Fibroblast of lung (primary cell): ENCODE measurements at regions not wholly inside any gene's neighbourhood (a gene's known extent, or its start where the extent isn't known, plus 50 kb on each side); places are given as distances from the start of the nearest gene placed in this dataset.
A peak's percentile ranks its signal among the peaks of the same experiment; 100 is the strongest.

ENCODE experiments used
- DNase-seq, 2 donors: peaks; one replicate each; pipeline versions ENCODE4 v3.0.0 to v3.0.0-alpha.2; 2010; ENCODE audit warnings: low read depth in 2 of 2
- H2AFZ ChIP-seq: 2 replicates; pipeline ENCODE4 v1.5.1; 2012; ENCODE audit warnings: low read length, control low read depth, inconsistent platforms
- H3K27ac ChIP-seq: 2 replicates; pipeline ENCODE4 v1.5.1; 2011; ENCODE audit warnings: low read length, control low read depth; ENCODE audit not compliant: insufficient read depth
- H3K27me3 ChIP-seq: 2 replicates; pipeline ENCODE4 v1.5.1; 2011; ENCODE audit warnings: mild to moderate bottlenecking, low read length; ENCODE audit not compliant: control insufficient read depth, insufficient read depth
- H3K36me3 ChIP-seq: 2 replicates; pipeline ENCODE4 v1.5.1; 2011; ENCODE audit warnings: low read length; ENCODE audit not compliant: control insufficient read depth, insufficient read depth
- H3K4me1 ChIP-seq: 2 replicates; pipeline ENCODE4 v1.5.1; 2011; ENCODE audit warnings: low read length; ENCODE audit not compliant: control insufficient read depth, insufficient read depth; ENCODE audit errors: extremely low read depth
- H3K4me2 ChIP-seq: 2 replicates; pipeline ENCODE4 v1.5.1; 2011; ENCODE audit warnings: low read length, control low read depth; ENCODE audit not compliant: insufficient read depth; ENCODE audit errors: extremely low read depth
- H3K4me3 ChIP-seq, 4 experiments: fragments of 200-600 bp in 1 of 4; sonication (generic) in 1 of 4; replicated peaks in 1 of 4; 2 replicates each; pipeline ENCODE4 v1.5.1; 2011 to 2016; ENCODE audit warnings: low read length in 4 of 4, low read depth in 3 of 4, mild to moderate bottlenecking in 3 of 4, control low read depth in 2 of 4, inconsistent platforms in 1 of 4, mixed read lengths in 1 of 4; ENCODE audit not compliant: insufficient read depth in 1 of 4; ENCODE audit errors: control extremely low read depth in 1 of 4
- H3K79me2 ChIP-seq: 2 replicates; pipeline ENCODE4 v1.5.1; 2012; ENCODE audit warnings: mild to moderate bottlenecking, low read length, inconsistent platforms; ENCODE audit not compliant: control insufficient read depth, insufficient read depth
- H3K9ac ChIP-seq: 2 replicates; pipeline ENCODE4 v1.5.1; 2011; ENCODE audit warnings: mild to moderate bottlenecking, low read length, control low read depth; ENCODE audit not compliant: insufficient read depth
- H3K9me3 ChIP-seq: 2 replicates; pipeline ENCODE4 v1.5.1; 2012; ENCODE audit warnings: low read depth, low read length; ENCODE audit not compliant: control insufficient read depth, insufficient read depth
- H4K20me1 ChIP-seq: 2 replicates; pipeline ENCODE4 v1.5.1; 2011; ENCODE audit warnings: low read length; ENCODE audit not compliant: control insufficient read depth, insufficient read depth; ENCODE audit errors: extremely low read depth
- CTCF ChIP-seq, 2 donors: IDR thresholded peaks in 1 of 2; conservative IDR thresholded peaks in 1 of 2; 1 replicate in 1 of 2; 2 replicates in 1 of 2; pipeline ENCODE4 v1.5.1; 2011 to 2012; ENCODE audit warnings: low read length in 2 of 2, control low read depth in 1 of 2, inconsistent platforms in 1 of 2, low read depth in 1 of 2, mild to moderate bottlenecking in 1 of 2
- EZH2 ChIP-seq: IDR thresholded peaks from 2 replicates; pipeline ENCODE4 v1.5.1; 2012; ENCODE audit warnings: low read length, control low read depth, mild to moderate bottlenecking; ENCODE audit errors: missing control alignments

DNA sequence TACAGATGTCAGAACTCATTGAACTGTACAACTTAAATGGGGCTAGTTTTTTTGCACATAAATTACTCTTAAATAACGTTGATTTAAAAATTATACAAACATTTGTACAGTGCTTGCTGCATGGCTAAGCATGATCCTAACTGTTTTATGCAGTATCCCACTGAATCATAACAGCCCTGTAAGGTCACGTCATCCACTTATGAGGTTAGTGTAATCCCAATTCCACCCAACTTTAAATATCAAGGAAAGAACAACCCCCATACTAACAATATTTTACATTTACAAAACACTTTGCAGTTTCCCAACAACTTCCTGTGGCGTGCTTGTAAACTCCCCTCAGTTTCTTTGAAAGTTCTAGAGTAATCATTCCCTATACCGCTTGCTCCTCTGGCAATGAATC lies 190.1 kb upstream of the SALL1 start:
- no peak for DNase-seq
- no peak overlapping the region for H3K4me2 ChIP-seq

GRCh38 chr16:51337662-51338061 lies 186.6 kb upstream of the SALL1 start:
- H3K9ac ChIP-seq = no peak overlapping the region
- no peak overlapping the region for H3K4me2 ChIP-seq
- H3K36me3 ChIP-seq = no peaks in the 10 kb centered on the region
- no peaks in the 10 kb centered on the region for H4K20me1 ChIP-seq
- TF ChIP-seq CTCF (conservative IDR thresholded peaks at IDR 0.05 in 1 of 2, IDR thresholded peaks at IDR 0.05 in 1 of 2; ENCODE audit: low read depth in 1 of 2, low read length in 2 of 2) (no peak), EZH2 (no peak)
- H3K4me1 ChIP-seq = no peaks in the 10 kb centered on the region
- H3K27ac ChIP-seq = no peak overlapping the region
- no peaks in the 10 kb centered on the region for H3K9me3 ChIP-seq
- no peak for DNase-seq
- H2AFZ ChIP-seq = no peak overlapping the region
- no peak overlapping the region for H3K4me3 ChIP-seq
- H3K79me2 ChIP-seq = no peaks in the 10 kb centered on the region
- H3K27me3 ChIP-seq = no peaks in the 10 kb centered on the region

More for the DNA sequence above, 190.1 kb upstream of the SALL1 start:
- Histone ChIP-seq H2AFZ (no peak overlapping the region), H3K4me1 (no peaks in the 10 kb centered on the region), H3K27me3 (no peaks in the 10 kb centered on the region), H3K27ac (no peak overlapping the region), H3K9ac (no peak overlapping the region), H3K79me2 (no peaks in the 10 kb centered on the region), H3K9me3 (no peaks in the 10 kb centered on the region), H3K36me3 (no peaks in the 10 kb centered on the region), H3K4me3 (no peak overlapping the region), H4K20me1 (no peaks in the 10 kb centered on the region)
- no peak for TF ChIP-seq CTCF (conservative IDR thresholded peaks at IDR 0.05 in 1 of 2, IDR thresholded peaks at IDR 0.05 in 1 of 2; ENCODE audit: low read depth in 1 of 2, low read length in 2 of 2)
- TF ChIP-seq EZH2 = no peak

GRCh38 chr16:51328733-51329132 lies 177.7 kb upstream of the SALL1 start:
- H3K9ac ChIP-seq = no peak overlapping the region
- TF ChIP-seq EZH2 = no peak
- no peak for TF ChIP-seq CTCF (conservative IDR thresholded peaks at IDR 0.05 in 1 of 2, IDR thresholded peaks at IDR 0.05 in 1 of 2; ENCODE audit: low read depth in 1 of 2, low read length in 2 of 2)
- H3K4me2 ChIP-seq = no peak overlapping the region
- H3K36me3 ChIP-seq = no peaks in the 10 kb centered on the region
- H4K20me1 ChIP-seq = no peaks in the 10 kb centered on the region
- H3K4me3 ChIP-seq = no peak overlapping the region
- H3K79me2 ChIP-seq = no peaks in the 10 kb centered on the region
- peak; percentile 14 to 49 for DNase-seq
- no peaks in the 10 kb centered on the region for H3K27me3 ChIP-seq
- no peak overlapping the region for H3K27ac ChIP-seq
- H3K4me1 ChIP-seq = no peaks in the 10 kb centered on the region
- no peak overlapping the region for H2AFZ ChIP-seq
- no peaks in the 10 kb centered on the region for H3K9me3 ChIP-seq
